Hepatocyte (in vitro differentiated cells): ENCODE measurements at regions not wholly inside any gene's neighbourhood (a gene's known extent, or its start where the extent isn't known, plus 50 kb on each side); places are given as distances from the start of the nearest gene placed in this dataset.

Source experiments
- CTCF ChIP-seq: fragments of 200-600 bp; sonication (generic); IDR thresholded peaks from 2 replicates; pipeline ENCODE4 v1.5.1; 2016; ENCODE audit warnings: antibody characterized with exemption, mild to moderate bottlenecking; ENCODE audit not compliant: poor library complexity
- EZH2 ChIP-seq: fragments of 200-600 bp; sonication (generic); IDR thresholded peaks from 2 replicates; pipeline ENCODE4 v1.6.1; 2016; ENCODE audit warnings: antibody characterized with exemption, mild to moderate bottlenecking, borderline replicate concordance
- EZH2phosphoT487 ChIP-seq: fragments of 200-600 bp; sonication (generic); IDR thresholded peaks from one replicate; pipeline ENCODE4 v1.6.1; 2018; ENCODE audit warnings: antibody characterized with exemption, mild to moderate bottlenecking, low read depth, moderate library complexity; ENCODE audit not compliant: unreplicated experiment, severe bottlenecking

- no peak for TF ChIP-seq CTCF
- TF ChIP-seq EZH2, result no peak
- TF ChIP-seq EZH2phosphoT487, result no peak
These were observed 2220.7 kb upstream of the RAG2 start for GRCh38 chr11:38818720-38819119.
